IMR-90 (cell line): ENCODE measurements at regions not wholly inside any gene's neighbourhood (a gene's known extent, or its start where the extent isn't known, plus 50 kb on each side); places are given as distances from the start of the nearest gene placed in this dataset.
A peak's percentile ranks its signal among the peaks of the same experiment; 100 is the strongest.

Experiments used
- ATAC-seq: fragments of 200-7000 bp; cut with Tn5 transposase; 2 replicates; pipeline ENCODE4 v1.9.1; 2020; ENCODE audit warnings: low read depth, mild to moderate bottlenecking, moderate library complexity
- BruUV-seq: library from RNA; stranded (reverse); fragments of 400-500 nt; replicated peaks from 2 replicates; lab custom pipeline; 2021; lab: Mats Ljungman, UMichigan
- CTCF ChIA-PET: fragments of 300-600 bp; formaldehyde crosslinking; extraction: SDS; loops from one replicate; lab custom pipeline; 2021; ENCODE audit warnings: antibody characterized with exemption; lab: Yijun Ruan, JAX
- POLR2A ChIA-PET: fragments of 300-600 bp; sonication (Branson Sonifier 250); formaldehyde crosslinking; loops from one replicate; lab custom pipeline; 2022; ENCODE audit warnings: antibody characterized with exemption; ENCODE audit not compliant: unreplicated experiment; lab: Charles Lee
- DNase-seq: peaks from one replicate; pipeline ENCODE4 v3.0.0; 2013
- H2AFZ ChIP-seq: replicated peaks from 2 replicates; pipeline ENCODE3; 2013; ENCODE audit warnings: low read length, mild to moderate bottlenecking; ENCODE audit not compliant: poor library complexity
- H2AK5ac ChIP-seq: 2 replicates; pipeline ENCODE4 v1.6.1; 2013; ENCODE audit warnings: low read depth, low read length, inconsistent platforms
- H2AK9ac ChIP-seq: replicated peaks from 2 replicates; pipeline ENCODE3; 2013; ENCODE audit warnings: mild to moderate bottlenecking, low read depth, low read length, moderate library complexity; ENCODE audit not compliant: poor library complexity
- H2BK120ac ChIP-seq: 2 replicates; pipeline ENCODE4 v1.6.1; 2013; ENCODE audit warnings: low read depth, low read length, inconsistent platforms
- H2BK15ac ChIP-seq: 3 replicates; pipeline ENCODE4 v1.6.1; 2013; ENCODE audit warnings: low read depth, low read length, inconsistent platforms
- H2BK20ac ChIP-seq: 2 replicates; pipeline ENCODE4 v1.6.1; 2013; ENCODE audit warnings: low read depth, mild to moderate bottlenecking, inconsistent platforms, low read length, moderate library complexity
- H2BK5ac ChIP-seq: 2 replicates; pipeline ENCODE4 v1.6.1; 2013; ENCODE audit warnings: mild to moderate bottlenecking, low read depth, low read length, inconsistent platforms; ENCODE audit not compliant: poor library complexity, severe bottlenecking
- H3K14ac ChIP-seq: replicated peaks from 2 replicates; pipeline ENCODE4 v1.6.1; 2013; ENCODE audit warnings: low read depth, low read length, inconsistent platforms
- H3K18ac ChIP-seq: 2 replicates; pipeline ENCODE4 v1.6.1; 2013; ENCODE audit warnings: low read depth, low read length, control low read depth
- H3K23ac ChIP-seq: 2 replicates; pipeline ENCODE4 v1.6.1; 2013; ENCODE audit warnings: low read depth, low read length, inconsistent platforms
- H3K27ac ChIP-seq: 2 replicates; pipeline ENCODE4 v1.5.1; 2013; ENCODE audit warnings: mild to moderate bottlenecking, control low read depth, low read length; ENCODE audit not compliant: insufficient read depth
- H3K27me3 ChIP-seq: 2 replicates; pipeline ENCODE4 v1.6.1; 2013; ENCODE audit warnings: low read length; ENCODE audit not compliant: control insufficient read depth, insufficient read depth
- H3K36me3 ChIP-seq: 2 replicates; pipeline ENCODE4 v1.6.1; 2013; ENCODE audit warnings: low read length, mixed read lengths; ENCODE audit not compliant: control insufficient read depth, insufficient read depth
- H3K4ac ChIP-seq: 2 replicates; pipeline ENCODE4 v1.6.1; 2013; ENCODE audit warnings: low read depth, low read length, inconsistent platforms
- H3K4me1 ChIP-seq: 2 replicates; pipeline ENCODE4 v1.6.1; 2013; ENCODE audit warnings: low read length, mixed read lengths; ENCODE audit not compliant: control insufficient read depth, insufficient read depth
- H3K4me2 ChIP-seq: 2 replicates; pipeline ENCODE4 v1.6.1; 2013; ENCODE audit warnings: low read depth, mild to moderate bottlenecking, control low read depth, low read length, moderate library complexity
- H3K4me3 ChIP-seq: 2 replicates; pipeline ENCODE4 v1.5.1; 2013; ENCODE audit warnings: low read depth, mild to moderate bottlenecking, control low read depth, low read length, moderate library complexity; ENCODE audit not compliant: insufficient read depth
- H3K56ac ChIP-seq: 2 replicates; pipeline ENCODE4 v1.6.1; 2013; ENCODE audit warnings: low read length, inconsistent platforms; ENCODE audit not compliant: insufficient read depth; ENCODE audit errors: extremely low read depth
- H3K79me1 ChIP-seq, 2 experiments: 2 replicates each; pipeline ENCODE4 v1.6.1; 2013; ENCODE audit warnings: low read length in 2 of 2, inconsistent platforms in 1 of 2, low read depth in 1 of 2
- H3K9ac ChIP-seq: 2 replicates; pipeline ENCODE4 v1.6.1; 2013; ENCODE audit warnings: low read depth, low read length, control low read depth
- H3K9me1 ChIP-seq: 2 replicates; pipeline ENCODE4 v1.6.1; 2013; ENCODE audit warnings: low read length, inconsistent platforms; ENCODE audit not compliant: insufficient read depth
- H3K9me3 ChIP-seq: 2 replicates; pipeline ENCODE4 v1.6.1; 2013; ENCODE audit warnings: low read length; ENCODE audit not compliant: control insufficient read depth, insufficient read depth
- H4K20me1 ChIP-seq: 2 replicates; pipeline ENCODE4 v1.6.1; 2013; ENCODE audit warnings: low read length, inconsistent platforms; ENCODE audit not compliant: insufficient read depth
- H4K5ac ChIP-seq: 2 replicates; pipeline ENCODE4 v1.6.1; 2013; ENCODE audit warnings: mild to moderate bottlenecking, low read depth, low read length, control low read depth
- H4K8ac ChIP-seq, 2 experiments: 2 replicates each; pipeline ENCODE4 v1.6.1; 2013; ENCODE audit warnings: low read depth in 2 of 2, low read length in 2 of 2, control low read depth in 1 of 2, inconsistent platforms in 1 of 2
- H4K91ac ChIP-seq: 2 replicates; pipeline ENCODE4 v1.6.1; 2013; ENCODE audit warnings: low read depth, low read length, inconsistent platforms; ENCODE audit not compliant: insufficient read depth
- BHLHE40 ChIP-seq: fragments of 150-350 bp; IDR thresholded peaks from 2 replicates; pipeline ENCODE4 v1.6.1; 2016; ENCODE audit warnings: mild to moderate bottlenecking, low read depth, low read length
- CEBPB ChIP-seq: IDR thresholded peaks from 2 replicates; pipeline ENCODE4 v1.6.1; 2012; ENCODE audit warnings: low read depth, low read length, improper control_type of control experiment
- CHD1 ChIP-seq: IDR thresholded peaks from 2 replicates; pipeline ENCODE4 v1.6.1; 2012; ENCODE audit warnings: low read depth, low read length, improper control_type of control experiment
- CTCF ChIP-seq: conservative IDR thresholded peaks from 2 replicates; pipeline ENCODE4 v1.5.1; 2012; ENCODE audit warnings: mild to moderate bottlenecking, low read depth, low read length, improper control_type of control experiment
- ELK1 ChIP-seq: fragments of 150-350 bp; IDR thresholded peaks from 2 replicates; pipeline ENCODE4 v1.6.1; 2016; ENCODE audit warnings: low read depth, mild to moderate bottlenecking, low read length, moderate library complexity, borderline replicate concordance
- FOS ChIP-seq: fragments of 150-350 bp; IDR thresholded peaks from 2 replicates; pipeline ENCODE4 v1.6.1; 2016; ENCODE audit warnings: low read depth, low read length
- MAFK ChIP-seq: IDR thresholded peaks from 2 replicates; pipeline ENCODE4 v1.6.1; 2012; ENCODE audit warnings: low read depth, low read length, improper control_type of control experiment
- MAZ ChIP-seq: IDR thresholded peaks from 2 replicates; pipeline ENCODE4 v1.6.1; 2012; ENCODE audit warnings: low read depth, mild to moderate bottlenecking, low read length, improper control_type of control experiment, moderate library complexity, borderline replicate concordance
- MXI1 ChIP-seq: IDR thresholded peaks from 2 replicates; pipeline ENCODE4 v1.6.1; 2012; ENCODE audit warnings: low read depth, mild to moderate bottlenecking, low read length, moderate library complexity, borderline replicate concordance
- NFE2L2 ChIP-seq: fragments of 150-350 bp; IDR thresholded peaks from 2 replicates; pipeline ENCODE4 v1.6.1; 2016; ENCODE audit warnings: low read depth, mild to moderate bottlenecking, low read length
- POLR2A ChIP-seq: IDR thresholded peaks from 2 replicates; pipeline ENCODE4 v1.6.1; 2012; ENCODE audit warnings: mild to moderate bottlenecking, low read depth, low read length
- RAD21 ChIP-seq: IDR thresholded peaks from 2 replicates; pipeline ENCODE4 v1.6.1; 2012; ENCODE audit warnings: low read length, improper control_type of control experiment
- RCOR1 ChIP-seq: IDR thresholded peaks from 2 replicates; pipeline ENCODE4 v1.6.1; 2012; ENCODE audit warnings: mild to moderate bottlenecking, low read length, improper control_type of control experiment; ENCODE audit not compliant: insufficient replicate concordance
- RFX5 ChIP-seq: IDR thresholded peaks from 2 replicates; pipeline ENCODE4 v1.8.0; 2012; ENCODE audit warnings: low read depth, mild to moderate bottlenecking, low read length, moderate library complexity
- SMC3 ChIP-seq: fragments of 150-350 bp; IDR thresholded peaks from 2 replicates; pipeline ENCODE4 v1.6.1; 2016; ENCODE audit warnings: low read depth, mild to moderate bottlenecking, antibody characterized with exemption, low read length, moderate library complexity
- USF2 ChIP-seq: fragments of 150-350 bp; IDR thresholded peaks from 2 replicates; pipeline ENCODE4 v1.6.1; 2017; ENCODE audit warnings: mild to moderate bottlenecking, antibody characterized with exemption, low read length, low read depth
- WGBS, 2 experiments: methylation state at CpG; one replicate each; pipeline versions ENCODE4 v1.1.5 to v1.1.7; 2013; ENCODE audit warnings: missing lambda C conversion rate in 2 of 2; ENCODE audit not compliant: insufficient read length in 1 of 2; ENCODE audit errors: extremely low coverage in 2 of 2; 5-methylcytosine and 5-hydroxymethylcytosine counted together
- dilution Hi-C: fragments of 300-500 bp; cut with HindIII; formaldehyde crosslinking; loops from one replicate; pipeline ENCODE4 v1.14.3; 2018; ENCODE audit warnings: low sequenced_read_pairs; ENCODE audit not compliant: unreplicated experiment
- in situ Hi-C: fragments of 300-500 bp; cut with MboI; formaldehyde crosslinking; loops from 3 replicates; pipeline ENCODE4 v1.14.3; 2019; ENCODE audit warnings: low sequenced_read_pairs, inconsistent platforms, mixed read lengths
- intact Hi-C: fragments of 100-400 bp; cut with micrococcal nuclease; formaldehyde crosslinking; loops from 2 replicates; pipeline ENCODE4 v1.10.0; 2022

- H3K4me1 ChIP-seq = peaks cover 21% of the 10 kb centered on the region
- ATAC-seq = no peak
Observed at GRCh38 chr5:96176022-96176421, 214.4 kb upstream of the ELL2 start.

More at GRCh38 chr5:96176022-96176421, 214.4 kb upstream of the ELL2 start:
- H2BK120ac ChIP-seq = peak overlapping the region; percentile 69
- peak overlapping the region; percentile 56 for H3K23ac ChIP-seq
- peak overlapping the region; percentile 54 for H2BK5ac ChIP-seq
- no peak overlapping the region for H3K4me2 ChIP-seq
- 0 out of 2 replicates have a peak overlapping the region, but pooled peaks have one; percentile 4 for H4K91ac ChIP-seq
- H3K4me3 ChIP-seq = no peak overlapping the region
- peak overlapping the region; percentile 4 to 68; a peak in 2 of 4 replicates for H4K8ac ChIP-seq
- H3K36me3 ChIP-seq = no peaks in the 10 kb centered on the region
- TF ChIP-seq MXI1 = no peak
- TF ChIP-seq BHLHE40 = no peak
- no peak for TF ChIP-seq RAD21
- no peak for TF ChIP-seq RCOR1
- no peak for TF ChIP-seq CEBPB
- TF ChIP-seq CTCF = no peak
- no peak for TF ChIP-seq SMC3
- TF ChIP-seq MAFK = no peak
- TF ChIP-seq ELK1 = no peak
- TF ChIP-seq RFX5 = no peak
- no peak for TF ChIP-seq CHD1
- no peak for TF ChIP-seq POLR2A
- TF ChIP-seq FOS = no peak
- TF ChIP-seq MAZ = no peak
- no peak for TF ChIP-seq NFE2L2
- TF ChIP-seq USF2 = no peak
- peak overlapping the region; percentile 49 for H3K4ac ChIP-seq
- no peak overlapping the region for H2AK9ac ChIP-seq
- H4K5ac ChIP-seq = peak overlapping the region; percentile 57; the same call in 1 of the 2 replicates
- ChIA-PET POLR2A (no interaction called here), CTCF (no interaction called here)
- 50% methylated on average over 1 of the region's 2 CpGs; no CpG with 5 or more reads in 1 of the 2 experiments for WGBS, 2 experiments
- no peaks in the 10 kb centered on the region for H3K27me3 ChIP-seq
- H3K27ac ChIP-seq = no peak overlapping the region
- H2BK15ac ChIP-seq = peak overlapping the region; percentile 97
- peaks cover 8% of the 10 kb centered on the region for H3K9me1 ChIP-seq
- no peak overlapping the region for H3K9ac ChIP-seq
- H3K14ac ChIP-seq = peak overlapping the region; percentile 34
- no peaks in the 10 kb centered on the region for H4K20me1 ChIP-seq
- intact Hi-C loops = loop anchor here (10.0 kb wide), 3 partner anchors 79 to 159 kb away; no protein-coding TSS in a partner anchor
- peak overlapping the region; percentile 10; the same call in 1 of the 2 replicates for H3K56ac ChIP-seq
- 0 out of 4 replicates have a peak, but pooled peaks cover 0 to 3% of the 10 kb centered on the region in 2 experiments for H3K79me1 ChIP-seq
- BruUV-seq = no TSS peak
- dilution Hi-C loops = no loop called here
- H2AK5ac ChIP-seq = 0 out of 2 replicates have a peak overlapping the region, but pooled peaks have one; percentile 1
- no peak for DNase-seq
- H2BK20ac ChIP-seq = peak overlapping the region; percentile 75
- in situ Hi-C loops = no loop called here
- peak overlapping the region; percentile 91 for H3K18ac ChIP-seq
- H2AFZ ChIP-seq = no peak overlapping the region
- H3K9me3 ChIP-seq = no peaks in the 10 kb centered on the region
